ENCODE measurements at regions not wholly inside any gene's neighbourhood (a gene's known extent, or its start where the extent isn't known, plus 50 kb on each side); places are given as distances from the start of the nearest gene placed in this dataset.

GRCh38 chr13:103130681-103131210 lies 64.5 kb upstream of the SLC10A2 start:
- DNase-seq (ENCODE audit: low read depth), result no peak

GRCh38 chr13:103130146-103130545 lies 63.9 kb upstream of the SLC10A2 start:
- DNase-seq (ENCODE audit: low read depth), result no peak

All from activated T-helper 1 cell treated with Interleukin-2 at 50 U/mL for 16 hours (primary cell).